ENCODE measurements at regions not wholly inside any gene's neighbourhood (a gene's known extent, or its start where the extent isn't known, plus 50 kb on each side); places are given as distances from the start of the nearest gene placed in this dataset.

- H3K36me3 ChIP-seq: no peaks in the 10 kb centered on the region
- H3K27ac ChIP-seq: no peak overlapping the region
- no peaks in the 10 kb centered on the region for H3K9me3 ChIP-seq
- no peaks in the 10 kb centered on the region for H3K27me3 ChIP-seq (replicated peaks; ENCODE audit: insufficient read depth)
- DNase-seq (ENCODE audit: low spot score): no peak
- no peak overlapping the region for H3K4me3 ChIP-seq
- ATAC-seq (ENCODE audit: insufficient number of reproducible peaks, low FRiP score, low read depth): no peak
- no peaks in the 10 kb centered on the region for H3K4me1 ChIP-seq (ENCODE audit: control insufficient read depth in 1 of 2, low read depth in 2 of 2)
- no peak for TF ChIP-seq CTCF (IDR thresholded peaks at IDR 0.05)
These were observed 937.4 kb upstream of the TMPRSS15 start for GRCh38 chr21:19340954-19341353.

- H3K9me3 ChIP-seq: no peaks in the 10 kb centered on the region
- TF ChIP-seq CTCF (IDR thresholded peaks at IDR 0.05): no peak
- no peaks in the 10 kb centered on the region for H3K36me3 ChIP-seq
- no peak overlapping the region for H3K4me3 ChIP-seq
- no peaks in the 10 kb centered on the region for H3K27me3 ChIP-seq (replicated peaks; ENCODE audit: insufficient read depth)
- no peaks in the 10 kb centered on the region for H3K4me1 ChIP-seq (ENCODE audit: control insufficient read depth in 1 of 2, low read depth in 2 of 2)
- no peak for ATAC-seq (ENCODE audit: insufficient number of reproducible peaks, low FRiP score, low read depth)
- DNase-seq (ENCODE audit: low spot score): no peak
- H3K27ac ChIP-seq: no peak overlapping the region
These were observed 940.1 kb upstream of the TMPRSS15 start for GRCh38 chr21:19343711-19344110.

- no peak for ATAC-seq (ENCODE audit: insufficient number of reproducible peaks, low FRiP score, low read depth)
- Histone ChIP-seq H3K27ac (no peak overlapping the region), H3K4me1 (ENCODE audit: control insufficient read depth in 1 of 2, low read depth in 2 of 2) (no peaks in the 10 kb centered on the region), H3K9me3 (no peaks in the 10 kb centered on the region), H3K36me3 (no peaks in the 10 kb centered on the region), H3K27me3 (replicated peaks; ENCODE audit: insufficient read depth) (no peaks in the 10 kb centered on the region), H3K4me3 (no peak overlapping the region)
- DNase-seq (ENCODE audit: low spot score): no peak
- TF ChIP-seq CTCF (IDR thresholded peaks at IDR 0.05): no peak
These were observed 946.7 kb upstream of the TMPRSS15 start for GRCh38 chr21:19350286-19350685.

GRCh38 chr21:19353256-19353655 is 949.7 kb upstream of the TMPRSS15 start:
- no peaks in the 10 kb centered on the region for H3K27me3 ChIP-seq (replicated peaks; ENCODE audit: insufficient read depth)
- no peak for TF ChIP-seq CTCF (IDR thresholded peaks at IDR 0.05)
- no peaks in the 10 kb centered on the region for H3K4me1 ChIP-seq (ENCODE audit: control insufficient read depth in 1 of 2, low read depth in 2 of 2)
- H3K36me3 ChIP-seq: no peaks in the 10 kb centered on the region
- DNase-seq (ENCODE audit: low spot score): no peak
- no peak for ATAC-seq (ENCODE audit: insufficient number of reproducible peaks, low FRiP score, low read depth)
- H3K27ac ChIP-seq: no peak overlapping the region
- no peaks in the 10 kb centered on the region for H3K9me3 ChIP-seq
- no peak overlapping the region for H3K4me3 ChIP-seq

GRCh38 chr21:19368944-19369343 is 965.4 kb upstream of the TMPRSS15 start:
- H3K36me3 ChIP-seq: no peaks in the 10 kb centered on the region
- DNase-seq (ENCODE audit: low spot score) (no peak), ATAC-seq (ENCODE audit: insufficient number of reproducible peaks, low FRiP score, low read depth) (no peak)
- H3K27me3 ChIP-seq (replicated peaks; ENCODE audit: insufficient read depth): no peaks in the 10 kb centered on the region
- no peaks in the 10 kb centered on the region for H3K9me3 ChIP-seq
- H3K4me1 ChIP-seq (ENCODE audit: control insufficient read depth in 1 of 2, low read depth in 2 of 2): no peaks in the 10 kb centered on the region
- H3K27ac ChIP-seq: no peak overlapping the region
- no peak overlapping the region for H3K4me3 ChIP-seq
- TF ChIP-seq CTCF (IDR thresholded peaks at IDR 0.05): no peak
